HG02852 (cell line): ENCODE measurements at regions not wholly inside any gene's neighbourhood (a gene's known extent, or its start where the extent isn't known, plus 50 kb on each side); places are given as distances from the start of the nearest gene placed in this dataset.

Experiments
- ATAC-seq: cut with Tn5 transposase; IDR thresholded peaks from one replicate; pipeline ENCODE4 v1.9.1; 2021; ENCODE audit warnings: mild to moderate bottlenecking, moderate library complexity; ENCODE audit not compliant: unreplicated experiment

DNA sequence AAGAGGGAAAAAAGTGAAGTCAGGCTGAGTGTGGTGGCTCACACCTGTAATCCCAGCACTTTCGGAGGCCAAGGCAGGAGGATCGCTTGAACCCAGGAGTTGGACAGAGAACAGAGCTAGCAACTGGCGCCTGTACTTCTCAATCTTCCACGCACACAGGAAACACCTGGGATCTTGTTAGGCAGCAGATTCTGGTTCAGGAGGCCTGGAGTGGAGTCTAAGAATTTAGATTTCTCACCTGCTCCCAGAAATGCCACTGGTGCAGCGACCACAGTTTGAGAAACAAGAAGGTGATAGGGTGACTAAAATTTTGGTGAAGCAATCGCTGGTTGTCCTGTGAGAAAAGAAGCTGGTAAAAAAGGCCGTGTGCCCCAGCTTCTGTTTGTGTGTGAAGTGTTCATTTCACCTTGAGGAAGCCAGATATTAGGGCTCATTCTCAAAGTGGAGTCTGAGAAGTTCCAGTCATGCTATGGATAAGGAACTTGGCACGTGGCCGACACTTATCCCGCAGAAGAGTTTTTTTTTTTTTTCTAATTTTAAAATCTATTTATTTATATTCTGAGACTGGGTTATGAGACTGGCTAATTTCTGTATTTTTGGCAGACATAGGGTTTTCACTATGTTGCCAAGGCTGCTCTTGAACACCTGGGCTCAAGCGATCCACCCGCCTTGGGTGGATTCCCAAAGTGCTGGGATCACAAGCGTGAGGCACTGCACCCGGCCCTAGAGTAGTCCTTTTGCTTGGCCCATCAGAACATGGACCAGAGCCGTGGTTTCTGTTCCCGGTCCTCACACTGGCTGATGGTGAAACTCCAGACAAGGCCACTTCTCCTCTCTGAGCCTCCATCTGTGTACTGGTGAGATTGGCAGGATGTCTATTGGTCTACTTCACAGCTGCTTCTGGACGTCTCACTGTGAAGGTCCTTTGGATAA is 324.6 kb upstream of the PROK2 start:
- no peak for ATAC-seq

DNA sequence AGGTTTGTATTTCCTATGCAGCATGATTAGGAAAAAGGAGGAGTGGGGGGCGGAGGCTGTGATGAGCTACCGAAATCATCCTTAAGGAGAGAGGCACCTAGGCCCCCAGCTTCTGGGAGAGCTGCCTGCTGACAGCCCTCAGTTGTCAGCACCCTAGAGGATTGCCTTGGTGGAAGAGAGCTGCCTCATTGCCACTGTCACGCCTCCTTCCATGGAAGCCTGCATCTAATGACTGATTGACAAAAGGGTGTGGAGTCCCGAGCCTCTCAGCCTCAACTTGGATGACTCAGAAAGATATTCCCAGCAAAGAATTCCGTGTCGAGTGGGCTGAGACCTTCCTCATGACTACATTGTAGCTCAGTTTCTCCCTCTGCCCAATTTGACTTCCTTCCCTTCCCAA is 320.4 kb upstream of the PROK2 start:
- ATAC-seq, result no peak

DNA sequence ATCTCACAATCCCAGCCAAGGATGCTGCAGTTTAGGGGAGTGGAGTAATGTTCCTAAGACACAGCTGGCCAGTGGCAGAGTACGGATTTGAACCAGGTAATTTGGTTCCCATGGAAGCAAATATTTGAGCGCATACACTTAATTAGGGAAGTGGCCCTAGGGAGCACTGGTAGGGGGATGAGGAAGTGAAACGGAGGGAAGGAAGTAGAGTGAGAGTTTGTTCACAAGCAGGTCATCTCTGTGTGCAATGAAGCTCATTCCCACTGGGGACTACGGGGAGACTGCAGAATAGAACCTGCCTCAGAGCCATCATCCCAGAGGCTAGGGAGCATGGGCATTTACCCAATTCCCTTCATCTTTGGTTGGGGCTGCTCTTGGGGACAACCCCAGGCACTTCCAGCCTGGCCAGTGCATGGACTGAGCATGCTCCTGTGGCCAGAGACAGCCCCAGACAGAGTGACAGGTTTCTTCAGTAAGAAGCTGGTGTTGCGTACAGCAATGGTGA is 317.2 kb upstream of the PROK2 start:
- peak; percentile 58 for ATAC-seq

DNA sequence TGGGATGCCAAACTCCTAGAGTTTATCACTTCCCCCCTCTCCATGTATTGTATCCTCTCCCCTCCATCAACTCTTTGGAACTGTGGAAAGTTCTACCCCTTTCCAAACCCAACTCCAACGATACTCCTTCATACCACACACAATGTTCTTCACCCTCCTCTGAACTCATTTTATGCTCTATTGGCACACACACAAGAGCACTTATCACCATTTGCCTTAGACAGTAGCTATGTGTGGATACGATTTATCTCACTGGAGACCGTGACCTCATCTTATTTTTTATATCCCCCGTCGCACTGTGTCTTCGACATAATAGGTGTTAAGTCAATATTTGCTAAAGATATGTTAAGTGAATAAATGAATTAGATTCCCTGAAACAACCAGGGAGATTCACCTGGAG is 316.5 kb upstream of the PROK2 start:
- no peak for ATAC-seq

DNA sequence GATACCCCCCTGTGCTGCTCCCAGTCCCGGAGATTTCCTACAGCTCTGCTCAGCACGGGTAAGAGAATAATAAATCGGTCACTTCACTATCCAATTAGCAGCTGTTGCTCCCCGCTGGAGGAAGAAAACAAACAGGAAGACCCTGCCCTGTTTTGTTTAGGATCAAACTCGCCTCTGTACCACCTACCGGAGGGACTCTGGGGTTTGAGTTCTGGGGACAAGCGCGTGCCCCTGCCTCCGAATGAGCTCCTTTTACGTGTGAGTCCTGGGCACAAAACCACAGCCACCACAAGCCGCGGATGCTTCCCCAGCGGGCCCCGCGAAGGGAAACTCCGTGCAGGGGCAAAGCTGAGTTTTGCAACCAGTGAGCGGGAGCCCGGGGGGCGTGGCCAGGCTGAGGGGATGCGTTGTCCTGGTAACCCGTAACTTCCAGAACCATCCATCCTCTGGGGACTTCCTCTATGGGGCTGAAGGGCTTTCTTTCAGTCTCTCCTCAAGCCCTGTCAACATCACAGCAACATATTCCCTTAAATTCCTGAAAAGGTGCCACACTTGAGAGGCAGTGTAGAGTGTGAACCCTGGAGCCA is 315.7 kb upstream of the PROK2 start:
- peak; percentile 65 for ATAC-seq

DNA sequence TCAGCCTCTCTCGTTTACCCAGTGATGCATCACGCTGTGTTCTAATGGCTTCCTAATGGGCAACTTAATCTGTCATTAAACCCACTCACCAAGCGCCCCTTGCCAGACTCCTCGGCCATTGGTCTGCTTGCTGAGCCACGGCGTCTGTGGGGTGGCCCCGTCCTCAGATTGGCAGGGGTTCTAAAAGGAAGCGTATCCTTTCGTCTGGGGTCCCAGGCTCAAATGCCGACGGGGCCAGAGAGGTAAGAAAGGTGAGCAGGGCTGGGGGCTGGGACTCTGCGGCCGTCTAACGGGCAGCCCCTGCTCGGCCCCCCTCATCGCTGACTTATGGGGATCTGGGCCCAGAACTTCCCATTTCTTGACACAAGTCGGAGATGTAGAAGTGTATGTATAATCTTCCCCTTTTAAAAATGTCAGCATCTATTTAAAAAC is 315.1 kb upstream of the PROK2 start:
- ATAC-seq, result no peak

DNA sequence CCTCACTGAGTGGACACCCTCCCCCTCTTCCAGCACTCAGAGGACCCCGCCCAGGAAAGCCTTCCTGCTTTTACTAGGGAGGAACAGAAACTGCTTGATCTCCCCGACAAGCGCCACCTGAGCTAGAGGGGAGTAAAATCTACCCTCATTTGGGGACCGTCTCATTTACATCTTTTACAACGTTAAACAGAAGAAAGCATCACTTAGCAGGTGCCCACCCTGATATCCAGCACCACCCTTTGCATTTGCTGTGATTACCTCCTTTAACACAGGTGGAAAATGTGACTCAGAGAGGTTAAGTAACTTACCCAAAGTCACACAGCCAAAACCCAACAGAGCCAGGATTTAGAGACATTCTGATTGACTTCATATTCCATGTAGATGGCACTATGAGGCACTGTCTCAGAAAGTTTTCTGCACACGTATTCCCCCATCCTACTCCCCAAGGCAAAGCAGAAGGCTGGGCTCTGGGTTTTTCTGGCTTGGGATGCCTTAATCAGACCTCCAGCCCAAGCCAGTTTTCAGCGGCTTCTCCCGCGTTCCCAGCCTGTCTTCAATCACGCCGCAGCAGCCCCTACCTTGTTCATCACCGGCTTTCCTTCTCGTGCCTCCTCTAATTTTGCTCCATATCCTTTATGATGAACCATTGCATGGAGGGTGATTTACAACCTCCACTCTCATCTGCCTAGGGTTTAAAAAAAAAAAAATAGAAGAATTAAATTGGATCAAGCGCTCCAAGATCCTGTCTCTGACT is 314.6 kb upstream of the PROK2 start:
- ATAC-seq, result no peak

DNA sequence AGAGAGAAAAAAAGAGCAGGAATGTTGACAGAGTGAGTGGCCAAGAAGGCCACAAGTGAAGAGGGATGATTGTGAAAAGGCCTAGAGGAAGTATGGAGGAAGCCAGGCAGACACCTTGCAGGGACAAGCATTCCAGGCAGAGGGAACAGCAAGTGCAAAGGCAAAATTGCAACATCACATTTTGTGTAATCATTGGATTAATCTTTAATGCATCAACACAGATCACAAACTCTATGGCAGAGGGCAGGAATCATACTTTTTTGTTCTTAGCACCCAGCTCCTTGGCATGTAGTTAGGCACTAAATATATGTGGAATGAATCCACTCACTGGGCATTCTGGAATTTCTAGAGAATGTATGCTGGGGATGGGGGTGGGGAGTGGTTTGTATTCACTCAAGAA is 312.1 kb upstream of the PROK2 start:
- ATAC-seq, result no peak

DNA sequence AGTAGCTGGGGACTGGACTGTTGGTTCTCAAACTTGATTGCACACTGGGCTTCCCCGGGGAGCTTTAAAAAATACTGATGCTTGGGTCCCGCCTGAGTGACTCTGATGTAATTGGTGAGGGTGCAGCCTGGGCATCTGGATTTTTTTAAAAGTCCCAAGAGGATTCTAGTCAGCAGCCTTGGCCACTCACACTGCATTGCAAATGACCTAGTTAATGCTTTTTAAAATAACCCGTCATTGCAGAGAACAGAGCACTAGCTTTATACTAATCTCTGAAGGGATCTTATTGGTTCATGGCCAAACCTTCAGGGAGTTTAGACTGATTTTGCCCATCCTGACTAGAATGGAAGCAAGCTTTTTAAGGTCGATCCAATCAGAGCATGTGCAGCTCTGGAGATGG is 310.6 kb upstream of the PROK2 start:
- no peak for ATAC-seq

DNA sequence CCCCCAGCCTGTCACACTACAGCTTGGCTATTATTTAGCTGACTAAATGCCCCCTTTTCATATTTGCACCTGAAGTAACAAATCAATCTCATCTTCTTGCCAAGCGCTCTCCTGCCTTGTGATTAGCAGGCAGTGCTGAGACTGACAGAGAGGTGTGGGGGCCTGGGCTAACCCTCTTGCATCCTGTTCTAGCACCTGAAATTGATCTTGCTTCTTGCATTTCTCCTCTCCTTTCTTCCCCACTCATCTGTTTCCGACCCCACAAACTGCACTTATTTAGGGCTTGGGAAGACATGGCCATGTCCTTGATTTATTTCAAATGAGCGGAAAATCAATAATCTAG is 309.0 kb upstream of the PROK2 start:
- no peak for ATAC-seq

DNA sequence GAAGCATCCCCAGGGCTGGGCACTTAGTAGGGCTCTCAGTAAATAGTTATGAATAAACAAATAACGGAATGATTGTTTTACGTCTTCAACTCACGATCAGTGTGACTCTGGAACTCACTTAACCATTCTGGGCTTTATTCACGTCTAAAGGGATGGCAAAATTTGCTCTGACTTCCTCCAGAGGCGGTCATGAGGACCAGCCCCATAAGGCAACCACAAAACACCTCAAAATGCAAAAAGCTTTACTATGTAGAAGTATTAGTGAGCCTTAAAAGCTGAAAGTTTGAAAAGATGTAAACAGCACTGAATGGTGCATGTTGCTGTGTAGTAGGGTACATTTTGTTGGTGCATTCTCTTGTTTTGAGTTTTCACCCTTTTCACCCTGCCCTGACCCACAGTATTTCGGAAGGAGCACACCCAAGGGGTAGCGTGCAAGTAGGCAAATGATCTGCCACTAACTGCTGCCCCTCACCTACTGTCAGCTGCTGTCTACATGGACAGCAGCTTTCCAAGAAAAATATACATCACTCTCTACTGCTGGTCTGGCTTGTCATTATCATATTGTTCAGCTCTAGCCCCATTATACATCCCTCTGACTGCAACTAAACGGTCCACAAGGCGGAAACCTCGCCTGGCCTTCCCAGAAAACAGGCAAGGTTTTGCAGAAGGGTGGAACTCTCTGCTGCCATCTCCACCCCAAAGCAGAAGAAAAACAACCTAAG is 308.5 kb upstream of the PROK2 start:
- peak; percentile 40 for ATAC-seq

DNA sequence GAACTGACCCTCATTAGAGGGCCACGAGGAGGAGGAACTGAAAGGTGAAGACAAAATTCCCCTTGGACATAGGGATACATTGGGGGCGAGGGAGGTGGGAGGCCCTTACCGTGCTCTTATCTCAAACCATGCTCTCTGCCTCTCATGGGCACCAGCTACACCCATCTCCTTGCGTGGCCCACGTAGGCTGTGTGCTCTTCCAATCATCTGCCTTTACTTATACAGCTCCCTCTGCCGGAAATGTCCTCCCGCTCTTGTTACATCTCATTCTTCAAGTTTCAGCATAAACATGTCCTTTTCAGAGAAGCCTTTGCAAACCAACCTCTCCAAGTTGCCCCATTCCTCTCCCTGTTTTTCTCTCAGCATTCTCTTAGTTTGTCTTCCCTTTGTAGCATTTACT is 307.8 kb upstream of the PROK2 start:
- ATAC-seq, result no peak

DNA sequence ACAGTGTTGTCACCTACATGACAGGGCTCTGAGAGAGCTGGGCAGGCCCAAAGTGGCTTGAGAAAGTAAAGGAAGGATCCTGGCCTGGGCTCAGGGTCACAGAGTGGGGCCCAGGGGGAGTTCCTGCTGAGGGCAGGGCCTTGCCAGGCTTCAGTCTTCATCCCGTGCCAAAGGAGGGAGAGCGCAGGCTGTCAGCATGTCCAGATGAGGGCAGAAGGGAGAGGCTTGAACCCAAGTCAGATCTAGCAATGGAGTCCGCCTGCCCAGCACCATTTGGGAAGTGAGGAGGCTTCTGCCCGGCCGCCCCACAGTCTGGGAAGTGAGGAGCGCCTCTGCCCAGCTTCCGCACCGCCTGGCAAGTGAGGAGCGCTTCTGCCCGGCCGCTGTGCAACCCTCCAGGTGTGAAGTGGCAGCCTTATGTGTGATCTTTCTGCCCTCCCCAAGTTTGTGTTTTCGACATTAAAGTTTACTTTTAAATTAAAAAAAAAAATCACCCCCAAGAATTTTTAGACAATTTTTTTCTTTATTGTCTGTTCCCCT is 303.6 kb upstream of the PROK2 start:
- ATAC-seq, result no peak

DNA sequence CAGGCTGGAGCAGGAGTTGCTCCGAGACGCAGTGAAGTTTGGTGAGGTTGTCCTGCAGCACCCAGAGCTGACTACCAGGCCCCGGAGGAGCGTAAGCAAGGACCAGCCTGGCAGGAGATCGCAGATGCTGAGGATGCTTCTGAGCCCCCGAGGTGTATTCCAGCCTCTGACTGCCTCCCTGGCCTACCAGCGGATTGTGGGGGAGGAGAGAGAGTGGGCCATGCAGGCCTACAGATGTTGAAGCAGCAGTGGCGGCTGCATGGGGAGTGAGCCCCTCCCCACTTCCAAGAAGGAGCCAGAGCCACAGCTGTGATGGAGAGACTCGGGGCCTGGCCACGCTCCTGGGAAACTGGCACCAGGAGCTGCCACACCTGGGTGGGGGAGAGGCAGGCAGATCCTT is 302.5 kb upstream of the PROK2 start:
- no peak for ATAC-seq

DNA sequence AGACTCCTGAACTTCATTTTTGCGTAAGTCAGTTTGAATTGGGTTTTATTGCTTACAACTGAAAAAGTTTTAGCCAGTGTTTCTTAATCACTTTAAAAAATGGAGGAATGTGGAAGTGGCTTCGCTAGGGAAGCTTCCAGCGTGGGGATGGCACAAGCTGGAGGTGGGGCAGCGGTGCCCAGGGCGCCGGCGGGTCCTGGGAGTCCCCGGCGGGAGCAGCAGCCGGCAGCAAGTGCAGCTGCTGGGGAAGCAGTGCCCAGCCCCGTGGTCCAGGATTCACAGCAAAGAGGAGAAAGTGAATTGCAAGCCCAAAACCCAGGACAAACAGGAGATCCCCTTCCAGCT is 301.8 kb upstream of the PROK2 start:
- no peak for ATAC-seq

DNA sequence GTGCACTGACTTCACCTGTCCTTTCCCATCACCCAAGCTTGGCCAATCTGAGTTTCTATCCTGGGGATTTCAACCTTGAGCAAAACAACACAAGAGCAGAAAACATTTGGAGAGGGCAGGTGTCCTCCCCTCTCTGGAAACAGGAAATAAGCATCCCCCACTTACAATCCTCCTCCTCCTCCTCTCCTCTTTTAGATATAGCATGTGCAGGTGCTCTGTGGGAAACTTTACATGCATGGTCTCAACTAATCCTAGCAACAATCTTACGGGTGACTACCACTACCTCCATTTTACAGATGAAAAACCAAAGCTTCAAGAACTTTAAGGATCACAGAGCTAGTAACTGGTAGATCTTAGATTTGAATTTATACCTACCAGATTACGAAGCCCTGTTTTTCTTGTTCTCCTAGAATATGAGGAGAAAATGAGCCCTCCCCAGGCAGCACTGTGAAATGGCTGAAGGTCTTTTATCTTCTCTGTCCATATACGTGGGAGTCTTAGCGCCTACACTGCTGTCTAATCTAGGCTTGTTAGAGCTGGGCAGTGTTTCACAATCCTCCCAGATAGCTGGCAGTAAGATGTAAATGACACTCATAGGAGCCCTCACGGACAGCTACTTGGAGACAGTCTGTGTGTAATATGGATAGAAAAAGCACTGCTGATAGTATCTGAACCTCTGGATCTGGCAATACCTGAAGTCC is 301.2 kb upstream of the PROK2 start:
- ATAC-seq, result no peak

DNA sequence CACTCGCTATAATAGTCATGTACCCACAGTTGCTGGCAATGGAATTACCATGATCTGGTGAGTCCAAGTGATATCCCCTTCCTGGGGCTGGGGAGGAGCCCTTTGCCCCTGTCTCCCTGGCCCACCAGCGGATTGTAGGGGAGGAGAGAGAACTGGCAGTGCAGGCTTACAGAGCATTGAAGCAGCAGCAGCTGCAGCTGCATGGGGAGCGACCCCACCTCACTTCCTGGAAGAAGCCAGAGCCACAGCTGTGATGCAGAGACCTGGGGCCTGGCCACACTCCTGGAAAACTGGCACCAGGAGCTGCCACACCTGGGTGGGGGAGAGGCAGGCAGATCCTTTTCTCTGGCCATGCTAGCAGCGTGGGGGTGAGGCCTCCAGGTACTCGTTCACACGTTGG is 300.1 kb upstream of the PROK2 start:
- no peak for ATAC-seq

DNA sequence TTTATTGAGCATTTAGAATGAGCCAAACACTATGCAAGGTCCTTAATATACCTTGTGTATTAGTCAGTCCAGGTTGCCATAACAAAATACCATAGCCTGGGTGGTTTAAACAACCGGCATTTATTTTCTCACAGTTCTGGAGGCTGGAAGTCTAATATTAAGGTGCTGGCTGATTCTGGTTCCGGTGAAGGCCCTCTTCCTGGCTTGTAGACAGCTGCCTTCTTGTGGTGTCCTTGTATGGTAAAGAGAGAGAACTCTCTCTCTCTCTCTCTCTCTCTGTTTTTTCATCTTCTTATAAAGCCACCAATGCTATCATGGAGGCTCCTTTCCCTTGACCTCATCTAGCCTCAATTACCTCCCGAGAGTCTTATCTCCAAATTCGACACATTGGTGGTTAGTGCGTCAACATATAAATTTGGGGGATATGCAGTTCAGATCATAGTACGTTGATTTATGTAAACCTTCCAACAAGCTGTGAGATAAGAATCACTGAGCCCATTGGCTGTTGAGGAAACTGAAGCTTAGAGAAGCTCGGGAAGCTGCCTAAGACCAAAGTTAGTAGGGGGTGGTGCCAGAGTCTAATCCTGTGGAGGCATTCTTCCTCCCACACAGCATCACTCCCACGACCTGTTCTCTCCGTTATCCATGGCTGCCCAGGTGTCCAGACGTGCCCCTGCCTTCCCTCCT is 298.0 kb upstream of the PROK2 start:
- ATAC-seq, result no peak

DNA sequence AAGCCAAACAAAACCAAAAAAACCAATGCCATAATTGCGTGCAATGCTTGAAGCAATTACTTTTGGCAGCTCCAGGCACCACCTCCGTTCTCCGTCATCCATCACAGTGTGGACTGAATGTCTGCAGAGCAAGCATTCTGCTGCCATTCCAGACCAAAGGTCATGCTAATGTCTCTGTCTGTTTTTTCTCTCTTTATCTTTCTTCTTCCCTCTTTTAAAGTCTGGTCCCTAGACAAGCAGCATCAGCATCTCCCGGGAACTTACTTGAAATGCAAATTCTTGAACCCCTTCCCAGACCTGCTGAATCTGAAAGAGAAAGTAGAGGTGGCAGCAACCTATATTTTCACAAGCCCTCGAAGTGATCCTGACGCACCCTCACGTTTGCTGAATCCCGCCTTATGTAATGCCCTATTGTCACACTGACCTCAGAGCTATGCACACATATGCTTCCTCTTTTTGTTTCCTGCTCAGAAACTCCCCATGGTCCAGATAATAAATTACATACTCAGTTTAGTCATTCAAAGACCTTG is 297.3 kb upstream of the PROK2 start:
- peak; percentile 51 for ATAC-seq
